Left lung (tissue), 4 donors: ENCODE measurements at regions not wholly inside any gene's neighbourhood (a gene's known extent, or its start where the extent isn't known, plus 50 kb on each side); places are given as distances from the start of the nearest gene placed in this dataset.

ENCODE experiments used
- ATAC-seq: fragments of 200-7000 bp; cut with Tn5 transposase; one replicate; pipeline ENCODE4 v1.9.1; 2020; ENCODE audit warnings: moderate library complexity
- DNase-seq, 4 donors: peaks; one replicate each; pipeline ENCODE4 v3.0.0-alpha.2; 2013 to 2020
- H3K27ac ChIP-seq, 2 donors: fragments of 200-600 bp; sonication (generic) in 1 of 2; one replicate each; pipeline versions ENCODE4 v1.5.0 to v1.8.0; 2020 to 2021
- H3K27me3 ChIP-seq, 2 donors: fragments of 200-600 bp; sonication (generic) in 1 of 2; one replicate each; pipeline versions ENCODE4 v1.5.0 to v1.8.0; 2020 to 2021
- H3K36me3 ChIP-seq, 2 donors: fragments of 200-600 bp; sonication (generic) in 1 of 2; one replicate each; pipeline versions ENCODE4 v1.5.0 to v1.8.0; 2020 to 2021
- H3K4me1 ChIP-seq, 2 donors: fragments of 200-600 bp; one replicate each; pipeline ENCODE4 v1.8.0; 2021
- H3K4me3 ChIP-seq, 2 donors: fragments of 200-600 bp; sonication (generic) in 1 of 2; one replicate each; pipeline versions ENCODE4 v1.5.0 to v1.8.0; 2020 to 2021; ENCODE audit warnings: mild to moderate bottlenecking in 1 of 2
- H3K9me3 ChIP-seq, 2 donors: fragments of 200-600 bp; sonication (generic) in 1 of 2; one replicate each; pipeline versions ENCODE4 v1.5.0 to v1.8.0; 2020 to 2021
- CTCF ChIP-seq, 2 donors: fragments of 200-600 bp; sonication (generic) in 1 of 2; IDR thresholded peaks; one replicate each; pipeline versions ENCODE4 v1.5.0 to v1.8.0; 2021; ENCODE audit warnings: antibody characterized with exemption in 2 of 2
- intact Hi-C, 2 donors: fragments of 100-400 bp; cut with DNase I; formaldehyde crosslinking; loops; one replicate each; pipeline versions ENCODE4 v1.11.2 to v1.14.2; 2022
- donor health status: DM: no; HTN: yes; CAD: no.
- donor health status: DM: no; HTN: no; CAD: no.

GRCh38 chr15:68528626-68529290 is 50.0 kb upstream of the CORO2B start:
- ATAC-seq (peak; percentile 30), DNase-seq (no peak)
- Histone ChIP-seq H3K9me3 (peaks cover 0 to 19% of the 10 kb centered on the region in 2 donors), H3K36me3 (no peaks in the 10 kb centered on the region), H3K27ac (no peak overlapping the region), H3K27me3 (no peaks in the 10 kb centered on the region), H3K4me1 (no peaks in the 10 kb centered on the region), H3K4me3 (no peak overlapping the region)
- intact Hi-C loops: no loop called here
- no peak for TF ChIP-seq CTCF (IDR thresholded peaks at IDR 0.05)
